ENCODE measurements at regions not wholly inside any gene's neighbourhood (a gene's known extent, or its start where the extent isn't known, plus 50 kb on each side); places are given as distances from the start of the nearest gene placed in this dataset.

GRCh38 chr1:73771396-73771795 lies 426.6 kb downstream of the LRRIQ3 start:
- no peak for DNase-seq (ENCODE audit: low read depth)
- no peak for TF ChIP-seq CTCF (IDR thresholded peaks at IDR 0.05; ENCODE audit: low read length, missing control alignments)

GRCh38 chr1:73770109-73770905 lies 427.7 kb downstream of the LRRIQ3 start:
- TF ChIP-seq CTCF (IDR thresholded peaks at IDR 0.05; ENCODE audit: low read length, missing control alignments) = no peak
- no peak overlapping the region for H3K4me3 ChIP-seq (replicated peaks; ENCODE audit: low read depth, low read length)
- no peak for DNase-seq (ENCODE audit: low read depth)

More at GRCh38 chr1:73771396-73771795, 426.6 kb downstream of the LRRIQ3 start:
- no peak overlapping the region for H3K4me3 ChIP-seq (replicated peaks; ENCODE audit: low read depth, low read length)

- DNase-seq (ENCODE audit: low read depth) = no peak
- no peak for TF ChIP-seq CTCF (IDR thresholded peaks at IDR 0.05; ENCODE audit: low read length, missing control alignments)
- no peak overlapping the region for H3K4me3 ChIP-seq (replicated peaks; ENCODE audit: low read depth, low read length)
Observed at GRCh38 chr1:73766786-73767348, 431.1 kb downstream of the LRRIQ3 start.

GRCh38 chr1:73765551-73766233 lies 432.3 kb downstream of the LRRIQ3 start:
- H3K4me3 ChIP-seq (replicated peaks; ENCODE audit: low read depth, low read length) = no peak overlapping the region
- TF ChIP-seq CTCF (IDR thresholded peaks at IDR 0.05; ENCODE audit: low read length, missing control alignments) = no peak
- no peak for DNase-seq (ENCODE audit: low read depth)

- TF ChIP-seq CTCF (IDR thresholded peaks at IDR 0.05; ENCODE audit: low read length, missing control alignments) = no peak
- no peak for DNase-seq (ENCODE audit: low read depth)
- H3K4me3 ChIP-seq (replicated peaks; ENCODE audit: low read depth, low read length) = no peak overlapping the region
Observed at GRCh38 chr1:73761559-73761958, 436.4 kb downstream of the LRRIQ3 start.

GRCh38 chr1:73759011-73759410 lies 439.0 kb downstream of the LRRIQ3 start:
- no peak for DNase-seq (ENCODE audit: low read depth)
- no peak for TF ChIP-seq CTCF (IDR thresholded peaks at IDR 0.05; ENCODE audit: low read length, missing control alignments)
- no peak overlapping the region for H3K4me3 ChIP-seq (replicated peaks; ENCODE audit: low read depth, low read length)

All from fibroblast of pulmonary artery (primary cell).